HG03520 (cell line): ENCODE measurements at regions not wholly inside any gene's neighbourhood (a gene's known extent, or its start where the extent isn't known, plus 50 kb on each side); places are given as distances from the start of the nearest gene placed in this dataset.

ENCODE experiments used
- ATAC-seq: cut with Tn5 transposase; IDR thresholded peaks from one replicate; pipeline ENCODE4 v1.9.1; 2021; ENCODE audit warnings: mild to moderate bottlenecking, moderate library complexity; ENCODE audit not compliant: unreplicated experiment

- ATAC-seq = peak; percentile 35
Observed at GRCh38 chr17:81345228-81346089, 49.8 kb upstream of the BAHCC1 start.
